ENCODE measurements at regions not wholly inside any gene's neighbourhood (a gene's known extent, or its start where the extent isn't known, plus 50 kb on each side); places are given as distances from the start of the nearest gene placed in this dataset.
A peak's percentile ranks its signal among the peaks of the same experiment; 100 is the strongest.

GRCh38 chr2:120930864-120931263, 195.2 kb downstream of the GLI2 start:
- no peak for DNase-seq (ENCODE audit: low spot score)
- Mint-ChIP-seq H3K9me3 (peaks cover 7% of the 10 kb centered on the region), H3K4me1 (peaks cover 26% of the 10 kb centered on the region), H3K36me3 (peaks cover 35% of the 10 kb centered on the region), H3K4me3 (no peak overlapping the region), H3K27ac (no peak overlapping the region), H3K27me3 (ENCODE audit: low read depth) (no peaks in the 10 kb centered on the region)
- ChIA-PET POLR2A (no interaction called here), CTCF (no interaction called here)
- no peak for TF ChIP-seq GRHL2 (CRISPR knock-in tag; IDR thresholded peaks at IDR 0.05; ENCODE audit: insufficient replicate concordance, severe bottlenecking)
- TF ChIP-seq ESRRA (CRISPR knock-in tag; IDR thresholded peaks at IDR 0.05; ENCODE audit: borderline replicate concordance): no peak
- no peak for TF ChIP-seq FOXP4 (CRISPR knock-in tag; IDR thresholded peaks at IDR 0.05)
- no peak for TF ChIP-seq ZNF219 (CRISPR knock-in tag; IDR thresholded peaks at IDR 0.05; ENCODE audit: borderline replicate concordance)
- TF ChIP-seq CDX4 (CRISPR knock-in tag; IDR thresholded peaks at IDR 0.05; ENCODE audit: borderline replicate concordance): no peak
- TF ChIP-seq MAX (CRISPR knock-in tag; IDR thresholded peaks at IDR 0.05): no peak
- TF ChIP-seq GTF2I (CRISPR knock-in tag; conservative IDR thresholded peaks at IDR 0.05): no peak
- TF ChIP-seq FOXP1 (CRISPR knock-in tag; IDR thresholded peaks at IDR 0.05; ENCODE audit: borderline replicate concordance): no peak
- TF ChIP-seq NFE2L1 (CRISPR knock-in tag; IDR thresholded peaks at IDR 0.05): no peak
- no peak for TF ChIP-seq PREB (CRISPR knock-in tag; IDR thresholded peaks at IDR 0.05; ENCODE audit: borderline replicate concordance)
- no peak for TF ChIP-seq ATF2 (CRISPR knock-in tag; IDR thresholded peaks at IDR 0.05; ENCODE audit: borderline replicate concordance, low read depth)
- no peak for TF ChIP-seq ARID4B (CRISPR knock-in tag; IDR thresholded peaks at IDR 0.05; ENCODE audit: borderline replicate concordance)
- no peak for TF ChIP-seq SMAD4 (CRISPR knock-in tag; IDR thresholded peaks at IDR 0.05)
- no peak for ATAC-seq

- no peak for ATAC-seq
- no peaks in the 10 kb centered on the region for H3K27me3 Mint-ChIP-seq (ENCODE audit: low read depth)
- H3K4me3 Mint-ChIP-seq: no peak overlapping the region
- peak overlapping the region; percentile 68; the same call in 1 of the 2 replicates for H3K27ac Mint-ChIP-seq
- peaks cover 26% of the 10 kb centered on the region for H3K4me1 Mint-ChIP-seq
- ChIA-PET POLR2A (no interaction called here), CTCF (interaction anchor here (1.0 to 1.1 kb wide), 2 partner anchors 153 to 237 kb away, joined by 3 to 5 read pairs; no protein-coding TSS in a partner anchor)
- DNase-seq (ENCODE audit: low spot score): no peak
- H3K36me3 Mint-ChIP-seq: peaks cover 35% of the 10 kb centered on the region
- H3K9me3 Mint-ChIP-seq: peaks cover 7% of the 10 kb centered on the region
- TF ChIP-seq SMAD3 (CRISPR knock-in tag; IDR thresholded peaks at IDR 0.05; ENCODE audit: borderline replicate concordance): no peak
- no peak for TF ChIP-seq TCF7 (CRISPR knock-in tag; IDR thresholded peaks at IDR 0.05; ENCODE audit: low read depth)
- no peak for TF ChIP-seq ZSCAN18 (CRISPR knock-in tag; IDR thresholded peaks at IDR 0.05)
- no peak for TF ChIP-seq ZNF281 (CRISPR knock-in tag; IDR thresholded peaks at IDR 0.05)
- TF ChIP-seq GRHL2 (CRISPR knock-in tag; IDR thresholded peaks at IDR 0.05; ENCODE audit: insufficient replicate concordance, severe bottlenecking): no peak
- TF ChIP-seq SOX15 (CRISPR knock-in tag; IDR thresholded peaks at IDR 0.05): no peak
- no peak for TF ChIP-seq USF2 (CRISPR knock-in tag; IDR thresholded peaks at IDR 0.05)
Observed at GRCh38 chr2:120932472-120932871, 196.8 kb downstream of the GLI2 start.
